GM19043 (cell line): ENCODE measurements at regions not wholly inside any gene's neighbourhood (a gene's known extent, or its start where the extent isn't known, plus 50 kb on each side); places are given as distances from the start of the nearest gene placed in this dataset.

Source experiments
- ATAC-seq: cut with Tn5 transposase; IDR thresholded peaks from one replicate; pipeline ENCODE4 v1.9.1; 2021; ENCODE audit warnings: low read depth; ENCODE audit not compliant: unreplicated experiment

- ATAC-seq, result no peak
Observed at GRCh38 chr9:120294003-120294402, 286.0 kb downstream of the CDK5RAP2 start.

GRCh38 chr9:120292606-120293005 lies 287.4 kb downstream of the CDK5RAP2 start:
- no peak for ATAC-seq

GRCh38 chr9:120291050-120291449 lies 288.9 kb downstream of the CDK5RAP2 start:
- ATAC-seq, result no peak

GRCh38 chr9:120289990-120290975 lies 289.7 kb downstream of the CDK5RAP2 start:
- no peak for ATAC-seq

- ATAC-seq, result no peak
Observed at GRCh38 chr9:120289098-120289497, 290.9 kb downstream of the CDK5RAP2 start.

- ATAC-seq, result no peak
Observed at GRCh38 chr9:120286530-120286929, 293.4 kb downstream of the CDK5RAP2 start.

GRCh38 chr9:120284821-120285220 lies 295.1 kb downstream of the CDK5RAP2 start:
- ATAC-seq, result no peak

GRCh38 chr9:120281665-120282064 lies 298.3 kb downstream of the CDK5RAP2 start:
- no peak for ATAC-seq

- ATAC-seq, result no peak
Observed at GRCh38 chr9:120267929-120268328, 312.0 kb downstream of the CDK5RAP2 start.

- no peak for ATAC-seq
Observed at GRCh38 chr9:120265791-120266190, 314.2 kb downstream of the CDK5RAP2 start.

- no peak for ATAC-seq
Observed at GRCh38 chr9:120264528-120264927, 315.4 kb downstream of the CDK5RAP2 start.

GRCh38 chr9:120263836-120264235 lies 316.1 kb downstream of the CDK5RAP2 start:
- no peak for ATAC-seq

GRCh38 chr9:120261419-120261818 lies 318.5 kb downstream of the CDK5RAP2 start:
- ATAC-seq, result no peak

- ATAC-seq, result no peak
Observed at GRCh38 chr9:120259100-120259499, 320.9 kb downstream of the CDK5RAP2 start.

GRCh38 chr9:120258096-120258495 lies 321.9 kb downstream of the CDK5RAP2 start:
- ATAC-seq, result no peak

GRCh38 chr9:120257483-120257882 lies 322.5 kb downstream of the CDK5RAP2 start:
- no peak for ATAC-seq

- no peak for ATAC-seq
Observed at GRCh38 chr9:120256146-120256545, 323.8 kb downstream of the CDK5RAP2 start.

- no peak for ATAC-seq
Observed at GRCh38 chr9:120252248-120252647, 327.7 kb downstream of the CDK5RAP2 start.

- no peak for ATAC-seq
Observed at GRCh38 chr9:120242116-120242811, 337.7 kb downstream of the CDK5RAP2 start.

- ATAC-seq, result no peak
Observed at GRCh38 chr9:120236596-120236995, 343.4 kb downstream of the CDK5RAP2 start.

- no peak for ATAC-seq
Observed at GRCh38 chr9:120235081-120235480, 344.9 kb downstream of the CDK5RAP2 start.

- no peak for ATAC-seq
Observed at GRCh38 chr9:120230227-120230626, 349.7 kb downstream of the CDK5RAP2 start.
